Neuronal stem cell (in vitro differentiated cells): ENCODE measurements at regions not wholly inside any gene's neighbourhood (a gene's known extent, or its start where the extent isn't known, plus 50 kb on each side); places are given as distances from the start of the nearest gene placed in this dataset.

Experiments
- DNase-seq: peaks from one replicate; pipeline ENCODE4 v3.0.0-alpha.2; 2013; ENCODE audit warnings: low spot score
- H2AFZ ChIP-seq: one replicate; pipeline ENCODE4 v1.6.1; 2013; ENCODE audit warnings: mild to moderate bottlenecking, low read length, inconsistent platforms
- H2AK5ac ChIP-seq: 2 replicates; pipeline ENCODE4 v1.6.1; 2013; ENCODE audit warnings: low read depth, mild to moderate bottlenecking, inconsistent platforms, low read length, moderate library complexity, mixed read lengths
- H2BK120ac ChIP-seq: 2 replicates; pipeline ENCODE4 v1.6.1; 2013; ENCODE audit warnings: low read depth, mild to moderate bottlenecking, inconsistent platforms, low read length, moderate library complexity, mixed read lengths
- H2BK12ac ChIP-seq: one replicate; pipeline ENCODE4 v1.6.1; 2013; ENCODE audit warnings: low read length, inconsistent platforms
- H2BK15ac ChIP-seq: 2 replicates; pipeline ENCODE4 v1.6.1; 2013; ENCODE audit warnings: mild to moderate bottlenecking, low read length, inconsistent platforms, mixed read lengths
- H2BK5ac ChIP-seq: one replicate; pipeline ENCODE4 v1.6.1; 2013; ENCODE audit warnings: inconsistent platforms, mild to moderate bottlenecking, low read length, moderate library complexity
- H3K14ac ChIP-seq: one replicate; pipeline ENCODE4 v1.6.1; 2013; ENCODE audit warnings: low read length, inconsistent platforms
- H3K18ac ChIP-seq: 2 replicates; pipeline ENCODE4 v1.6.1; 2013; ENCODE audit warnings: low read length, inconsistent platforms
- H3K23ac ChIP-seq: 2 replicates; pipeline ENCODE4 v1.6.1; 2013; ENCODE audit warnings: low read depth, mild to moderate bottlenecking, mixed read lengths, low read length, inconsistent platforms; ENCODE audit not compliant: poor library complexity
- H3K27ac ChIP-seq: replicated peaks from 3 replicates; pipeline ENCODE4 v1.5.1; 2013; ENCODE audit warnings: low read length, inconsistent platforms
- H3K27me3 ChIP-seq, 3 experiments: 2 replicates each; pipeline ENCODE4 v1.6.1; 2013; ENCODE audit warnings: low read length in 3 of 3, mild to moderate bottlenecking in 2 of 3, inconsistent platforms in 1 of 3, low read depth in 1 of 3, mixed read lengths in 1 of 3, moderate library complexity in 1 of 3; ENCODE audit not compliant: control insufficient read depth in 3 of 3, insufficient read depth in 3 of 3
- H3K36me3 ChIP-seq, 2 donors: replicated peaks in 1 of 2; 2 replicates each; pipeline ENCODE4 v1.6.1; 2013; ENCODE audit warnings: low read length in 2 of 2; ENCODE audit not compliant: control insufficient read depth in 2 of 2, insufficient read depth in 2 of 2
- H3K4ac ChIP-seq: 2 replicates; pipeline ENCODE4 v1.6.1; 2013; ENCODE audit warnings: inconsistent platforms, mild to moderate bottlenecking, low read length, moderate library complexity
- H3K4me1 ChIP-seq, 2 donors: 1 replicate in 1 of 2; 2 replicates in 1 of 2; pipeline ENCODE4 v1.6.1; 2013; ENCODE audit warnings: low read length in 2 of 2, low read depth in 1 of 2; ENCODE audit not compliant: control insufficient read depth in 2 of 2, insufficient read depth in 1 of 2
- H3K4me2 ChIP-seq: one replicate; pipeline ENCODE4 v1.6.1; 2013; ENCODE audit warnings: mild to moderate bottlenecking, low read length, inconsistent platforms; ENCODE audit not compliant: insufficient read depth, poor library complexity, severe bottlenecking
- H3K4me3 ChIP-seq, 2 donors: 2 replicates each; pipeline ENCODE4 v1.5.1; 2013; ENCODE audit warnings: low read length in 2 of 2, mild to moderate bottlenecking in 2 of 2, inconsistent platforms in 1 of 2, moderate library complexity in 1 of 2
- H3K79me1 ChIP-seq: one replicate; pipeline ENCODE4 v1.6.1; 2013; ENCODE audit warnings: low read depth, mild to moderate bottlenecking, inconsistent platforms, low read length, moderate library complexity
- H3K9ac ChIP-seq: one replicate; pipeline ENCODE4 v1.6.1; 2013; ENCODE audit warnings: mild to moderate bottlenecking, low read depth, low read length, inconsistent platforms; ENCODE audit not compliant: poor library complexity
- H3K9me3 ChIP-seq, 2 donors: replicated peaks in 1 of 2; 2 replicates each; pipeline versions ENCODE3 to v1.6.1; 2013; ENCODE audit warnings: low read length in 2 of 2, mild to moderate bottlenecking in 2 of 2, inconsistent platforms in 1 of 2, low read depth in 1 of 2, mixed read lengths in 1 of 2, moderate library complexity in 1 of 2; ENCODE audit not compliant: control insufficient read depth in 2 of 2, insufficient read depth in 1 of 2
- H4K8ac ChIP-seq: one replicate; pipeline ENCODE4 v1.6.1; 2013; ENCODE audit warnings: low read depth, mild to moderate bottlenecking, inconsistent platforms, low read length, moderate library complexity
- H4K91ac ChIP-seq: one replicate; pipeline ENCODE4 v1.6.1; 2013; ENCODE audit warnings: low read length, low read depth, mild to moderate bottlenecking, inconsistent platforms; ENCODE audit not compliant: poor library complexity
- WGBS, 2 donors: extraction: QIAGEN DNeasy Blood & Tissue Kit; methylation state at CpG; one replicate each; pipeline ENCODE4 v1.1.7; 2013; ENCODE audit warnings: missing lambda C conversion rate in 2 of 2, mixed read lengths in 1 of 2; ENCODE audit not compliant: insufficient read length in 2 of 2, insufficient replicate concordance in 1 of 2; ENCODE audit errors: extremely low coverage in 2 of 2; 5-methylcytosine and 5-hydroxymethylcytosine counted together

GRCh38 chr12:25811656-25812126, 146.8 kb upstream of the RASSF8 start:
- WGBS, 2 donors, result no CpG with 5 or more reads among the region's 5 CpGs
- Histone ChIP-seq H3K4me1 (no peaks in the 10 kb centered on the region), H2BK12ac (no peak overlapping the region), H2BK5ac (no peak overlapping the region), H2AFZ (peak overlapping the region; percentile 45), H3K27ac (no peak overlapping the region), H3K9ac (no peak overlapping the region), H4K91ac (no peak overlapping the region), H3K36me3 (no peaks in the 10 kb centered on the region), H3K18ac (no peak overlapping the region), H3K4me2 (no peak overlapping the region), H4K8ac (no peak overlapping the region), H2BK120ac (no peak overlapping the region), H3K9me3 (no peaks in the 10 kb centered on the region), H3K79me1 (no peaks in the 10 kb centered on the region), H3K27me3 (no peaks in the 10 kb centered on the region), H3K14ac (no peak overlapping the region), H2AK5ac (no peak overlapping the region), H3K23ac (no peak overlapping the region), H2BK15ac (no peak overlapping the region), H3K4me3 (no peak overlapping the region), H3K4ac (no peak overlapping the region)
- DNase-seq, result no peak

DNA sequence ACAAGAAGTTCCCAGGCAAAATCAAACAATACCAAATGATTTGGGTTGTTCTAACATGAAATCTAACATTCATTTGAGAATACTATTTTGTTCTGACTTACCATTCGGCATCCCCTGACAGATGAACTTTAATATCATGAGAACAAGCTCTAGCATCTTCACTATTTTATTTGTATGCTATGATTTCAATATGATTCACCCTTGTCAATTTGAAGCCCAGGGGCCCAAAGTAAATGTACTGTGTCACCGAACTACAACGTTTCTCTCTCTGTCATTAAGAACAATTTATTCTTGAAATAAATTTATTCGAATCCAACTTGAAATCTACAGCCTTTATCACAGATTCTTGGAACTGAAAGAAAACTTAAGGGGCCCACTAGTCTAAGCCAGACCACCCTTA, 146.2 kb upstream of the RASSF8 start:
- no peak overlapping the region for H2BK12ac ChIP-seq
- H3K27ac ChIP-seq, result no peak overlapping the region
- H2BK15ac ChIP-seq, result no peak overlapping the region
- no peak overlapping the region for H4K91ac ChIP-seq
- no peak for DNase-seq
- H2BK120ac ChIP-seq, result no peak overlapping the region
- H3K4me3 ChIP-seq, result no peak overlapping the region
- no peaks in the 10 kb centered on the region for H3K27me3 ChIP-seq
- no peak overlapping the region for H3K4me2 ChIP-seq
- H3K9me3 ChIP-seq, result no peaks in the 10 kb centered on the region
- no peak overlapping the region for H2BK5ac ChIP-seq
- H3K36me3 ChIP-seq, result no peaks in the 10 kb centered on the region
- no peak overlapping the region for H4K8ac ChIP-seq
- H3K4ac ChIP-seq, result no peak overlapping the region
- no peak overlapping the region for H2AFZ ChIP-seq
- H3K9ac ChIP-seq, result no peak overlapping the region
- H3K14ac ChIP-seq, result no peak overlapping the region
- H3K23ac ChIP-seq, result no peak overlapping the region
- no CpG with 5 or more reads among the region's 4 CpGs for WGBS, 2 donors
- no peaks in the 10 kb centered on the region for H3K4me1 ChIP-seq
- no peak overlapping the region for H3K18ac ChIP-seq
- no peaks in the 10 kb centered on the region for H3K79me1 ChIP-seq
- H2AK5ac ChIP-seq, result no peak overlapping the region

DNA sequence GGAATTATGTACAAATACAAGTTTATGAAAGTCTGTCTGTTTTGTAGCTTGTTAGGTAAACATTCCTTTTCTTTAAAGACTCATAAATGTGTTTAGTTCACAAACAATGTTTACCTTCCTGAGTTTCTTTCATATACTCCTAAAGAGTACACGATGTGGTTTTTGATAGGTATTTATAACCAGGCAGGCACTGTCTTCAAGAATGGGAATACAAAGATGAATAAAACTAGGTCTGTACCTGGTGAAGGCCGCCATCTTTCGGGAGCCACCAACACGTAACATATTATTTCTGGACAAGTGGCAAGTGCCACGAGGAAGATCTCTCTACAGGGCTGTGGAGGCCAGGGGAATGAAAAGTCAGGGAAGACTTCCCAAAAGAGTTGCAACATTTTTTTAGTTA, 144.6 kb upstream of the RASSF8 start:
- H2BK5ac ChIP-seq, result no peak overlapping the region
- H3K79me1 ChIP-seq, result no peaks in the 10 kb centered on the region
- no peak overlapping the region for H3K14ac ChIP-seq
- H2BK15ac ChIP-seq, result no peak overlapping the region
- no peak overlapping the region for H2BK120ac ChIP-seq
- H3K4ac ChIP-seq, result no peak overlapping the region
- no peak overlapping the region for H2BK12ac ChIP-seq
- no peak overlapping the region for H3K27ac ChIP-seq
- no peak overlapping the region for H2AFZ ChIP-seq
- H3K4me2 ChIP-seq, result no peak overlapping the region
- no peak overlapping the region for H3K4me3 ChIP-seq
- H4K8ac ChIP-seq, result no peak overlapping the region
- H3K18ac ChIP-seq, result no peak overlapping the region
- H3K36me3 ChIP-seq, result no peaks in the 10 kb centered on the region
- H3K4me1 ChIP-seq, result no peaks in the 10 kb centered on the region
- H3K27me3 ChIP-seq, result no peaks in the 10 kb centered on the region
- H2AK5ac ChIP-seq, result no peak overlapping the region
- H3K9me3 ChIP-seq, result no peaks in the 10 kb centered on the region
- no peak overlapping the region for H3K23ac ChIP-seq
- no CpG with 5 or more reads among the region's 5 CpGs for WGBS, 2 donors
- no peak overlapping the region for H3K9ac ChIP-seq
- no peak for DNase-seq
- no peak overlapping the region for H4K91ac ChIP-seq

DNA sequence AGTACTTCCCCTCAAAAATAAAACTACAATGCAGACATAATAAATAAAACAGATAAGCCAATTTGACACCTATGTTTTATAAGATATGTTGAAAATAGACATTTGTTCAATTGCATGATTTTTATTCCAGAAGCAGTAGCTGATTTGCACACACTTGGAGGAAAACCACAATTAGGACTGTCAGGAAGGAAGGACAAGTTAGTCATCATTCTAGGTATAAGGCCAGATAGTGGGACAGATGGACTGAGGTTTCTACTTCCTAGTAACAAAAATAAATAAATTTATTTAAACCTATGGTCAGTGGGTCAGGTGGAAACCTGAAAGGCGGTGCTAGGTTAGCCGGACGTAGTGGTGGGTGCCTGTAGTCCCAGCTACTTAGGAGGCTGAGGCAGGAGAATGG, 141.8 kb upstream of the RASSF8 start:
- Histone ChIP-seq H3K9me3 (no peaks in the 10 kb centered on the region), H3K14ac (no peak overlapping the region), H2AK5ac (no peak overlapping the region), H3K23ac (no peak overlapping the region), H3K27me3 (no peaks in the 10 kb centered on the region), H3K79me1 (no peaks in the 10 kb centered on the region), H4K8ac (no peak overlapping the region), H2AFZ (no peak overlapping the region), H3K4me3 (no peak overlapping the region), H3K4ac (no peak overlapping the region), H4K91ac (no peak overlapping the region), H3K18ac (no peak overlapping the region), H3K4me2 (no peak overlapping the region), H3K4me1 (peaks cover 0 to 2% of the 10 kb centered on the region in 2 donors), H3K36me3 (no peaks in the 10 kb centered on the region), H2BK5ac (no peak overlapping the region), H2BK120ac (no peak overlapping the region), H3K27ac (no peak overlapping the region), H3K9ac (no peak overlapping the region), H2BK12ac (no peak overlapping the region), H2BK15ac (no peak overlapping the region)
- WGBS, 2 donors, result no CpG with 5 or more reads among the region's 3 CpGs
- DNase-seq, result no peak
